ENCODE measurements at regions not wholly inside any gene's neighbourhood (a gene's known extent, or its start where the extent isn't known, plus 50 kb on each side); places are given as distances from the start of the nearest gene placed in this dataset.

DNA sequence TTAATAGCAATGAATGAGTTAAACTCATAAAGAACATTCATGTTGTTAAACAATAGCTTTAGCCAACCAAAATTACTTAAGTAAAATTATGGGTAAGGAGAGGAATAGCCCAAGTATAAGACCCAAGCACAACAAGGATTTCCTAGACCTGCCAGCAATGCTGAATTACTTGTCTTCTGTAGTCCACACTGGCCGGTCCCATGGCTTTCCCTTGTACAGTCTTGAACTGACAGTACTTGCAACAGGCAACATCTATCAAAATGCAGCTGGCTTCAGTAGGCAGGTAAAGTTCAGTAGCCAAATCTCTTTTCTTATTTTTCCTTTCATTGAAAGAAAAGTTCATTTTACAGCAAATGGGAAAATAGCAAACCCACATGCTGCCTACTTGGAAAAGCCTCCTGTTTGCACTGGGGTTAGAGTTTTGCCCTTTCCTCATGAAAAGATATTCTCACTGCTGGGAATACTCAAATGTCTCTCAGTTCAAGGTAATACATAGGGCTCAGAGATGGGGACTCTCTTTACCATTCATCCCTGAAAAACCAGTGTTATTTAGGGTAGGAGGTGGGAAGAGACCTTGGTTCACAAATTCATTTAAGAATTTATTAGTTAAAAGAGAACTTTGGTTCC lies 222.8 kb downstream of the TTLL7 start:
- Histone ChIP-seq H3K4me1 (ENCODE audit: control insufficient read depth, insufficient read depth, low read length) (no peaks in the 10 kb centered on the region), H3K9me3 (ENCODE audit: control insufficient read depth, insufficient read depth, low read length) (no peaks in the 10 kb centered on the region), H3K18ac (ENCODE audit: low read depth, low read length) (no peak overlapping the region), H2AK9ac (replicated peaks; ENCODE audit: low read depth, low read length, poor library complexity) (no peak overlapping the region), H3K56ac (ENCODE audit: extremely low read depth, insufficient read depth, low read length) (no peak overlapping the region), H3K4me3 (ENCODE audit: insufficient read depth, low read depth, low read length) (no peak overlapping the region), H2BK120ac (ENCODE audit: low read depth, low read length) (no peak overlapping the region), H3K79me1 (ENCODE audit: low read depth in 1 of 2, low read length in 2 of 2) (no peaks in the 10 kb centered on the region), H3K14ac (replicated peaks; ENCODE audit: low read depth, low read length) (no peak overlapping the region), H3K9me1 (ENCODE audit: insufficient read depth, low read length) (no peaks in the 10 kb centered on the region), H4K5ac (ENCODE audit: low read depth, low read length) (no peak overlapping the region), H3K36me3 (ENCODE audit: control insufficient read depth, insufficient read depth, low read length) (no peaks in the 10 kb centered on the region), H3K9ac (ENCODE audit: low read depth, low read length) (no peak overlapping the region), H3K4ac (ENCODE audit: low read depth, low read length) (no peak overlapping the region), H4K8ac (ENCODE audit: low read depth in 2 of 2, low read length in 2 of 2) (no peak overlapping the region), H2AK5ac (ENCODE audit: low read depth, low read length) (no peak overlapping the region), H2BK15ac (ENCODE audit: low read depth, low read length) (no peak overlapping the region), H3K27ac (ENCODE audit: insufficient read depth, low read length) (no peak overlapping the region), H3K27me3 (ENCODE audit: control insufficient read depth, insufficient read depth, low read length) (no peaks in the 10 kb centered on the region), H2BK20ac (ENCODE audit: low read depth, low read length) (no peak overlapping the region), H2AFZ (replicated peaks; ENCODE audit: low read length, poor library complexity) (no peak overlapping the region), H4K91ac (ENCODE audit: insufficient read depth, low read depth, low read length) (no peak overlapping the region), H2BK5ac (ENCODE audit: low read depth, low read length, poor library complexity, severe bottlenecking) (no peak overlapping the region), H3K23ac (ENCODE audit: low read depth, low read length) (no peak overlapping the region), H4K20me1 (ENCODE audit: insufficient read depth, low read length) (no peaks in the 10 kb centered on the region), H3K4me2 (ENCODE audit: low read depth, low read length) (no peak overlapping the region)
- 83% methylated on average over 1 of the region's 1 CpG; no CpG with 5 or more reads in 1 of the 2 experiments for WGBS, 2 experiments (ENCODE audit: extremely low coverage in 2 of 2, insufficient read length in 1 of 2)
- no peak for ATAC-seq (ENCODE audit: low read depth)
- no peak for DNase-seq
- CTCF ChIA-PET: no interaction called here
- POLR2A ChIA-PET (ENCODE audit: unreplicated experiment): no interaction called here
- BruUV-seq (replicated peaks): no TSS peak
- intact Hi-C loops (cut with micrococcal nuclease): no loop called here
- TF ChIP-seq BHLHE40 (IDR thresholded peaks at IDR 0.05; ENCODE audit: low read depth, low read length) (no peak), MAZ (IDR thresholded peaks at IDR 0.05; ENCODE audit: borderline replicate concordance, low read depth, low read length) (no peak), SMC3 (IDR thresholded peaks at IDR 0.05; ENCODE audit: low read depth, low read length) (no peak), RFX5 (IDR thresholded peaks at IDR 0.05; ENCODE audit: low read depth, low read length) (no peak), USF2 (IDR thresholded peaks at IDR 0.05; ENCODE audit: low read depth, low read length) (no peak), CEBPB (IDR thresholded peaks at IDR 0.05; ENCODE audit: low read depth, low read length) (no peak), RAD21 (IDR thresholded peaks at IDR 0.05; ENCODE audit: low read length) (no peak), MXI1 (IDR thresholded peaks at IDR 0.05; ENCODE audit: borderline replicate concordance, low read depth, low read length) (no peak), NFE2L2 (IDR thresholded peaks at IDR 0.05; ENCODE audit: low read depth, low read length) (no peak), RCOR1 (IDR thresholded peaks at IDR 0.05; ENCODE audit: insufficient replicate concordance, low read length) (no peak), FOS (IDR thresholded peaks at IDR 0.05; ENCODE audit: low read depth, low read length) (no peak), CTCF (conservative IDR thresholded peaks at IDR 0.05; ENCODE audit: low read depth, low read length) (no peak), MAFK (IDR thresholded peaks at IDR 0.05; ENCODE audit: low read depth, low read length) (no peak), POLR2A (IDR thresholded peaks at IDR 0.05; ENCODE audit: low read depth, low read length) (no peak), CHD1 (IDR thresholded peaks at IDR 0.05; ENCODE audit: low read depth, low read length) (no peak)
- TF ChIP-seq, protein P1, sequence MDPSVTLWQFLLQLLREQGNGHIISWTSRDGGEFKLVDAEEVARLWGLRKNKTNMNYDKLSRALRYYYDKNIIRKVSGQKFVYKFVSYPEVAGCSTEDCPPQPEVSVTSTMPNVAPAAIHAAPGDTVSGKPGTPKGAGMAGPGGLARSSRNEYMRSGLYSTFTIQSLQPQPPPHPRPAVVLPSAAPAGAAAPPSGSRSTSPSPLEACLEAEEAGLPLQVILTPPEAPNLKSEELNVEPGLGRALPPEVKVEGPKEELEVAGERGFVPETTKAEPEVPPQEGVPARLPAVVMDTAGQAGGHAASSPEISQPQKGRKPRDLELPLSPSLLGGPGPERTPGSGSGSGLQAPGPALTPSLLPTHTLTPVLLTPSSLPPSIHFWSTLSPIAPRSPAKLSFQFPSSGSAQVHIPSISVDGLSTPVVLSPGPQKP (IDR thresholded peaks at IDR 0.05; ENCODE audit: borderline replicate concordance, low read depth, low read length): no peak
- in situ Hi-C loops (cut with MboI; ENCODE audit: low sequenced_read_pairs): no loop called here
- dilution Hi-C loops (cut with HindIII; ENCODE audit: low sequenced_read_pairs, unreplicated experiment): no loop called here
